ENCODE measurements at regions not wholly inside any gene's neighbourhood (a gene's known extent, or its start where the extent isn't known, plus 50 kb on each side); places are given as distances from the start of the nearest gene placed in this dataset.

- TF ChIP-seq CTCF (IDR thresholded peaks at IDR 0.05), result no peak
- Histone ChIP-seq H3K4me3 (no peak overlapping the region), H3K27ac (no peak overlapping the region), H3K9me3 (peaks cover 0 to 26% (median 16%) of the 10 kb centered on the region in 11 donors), H3K4me1 (peaks cover 0 to under 1% (median 0%) of the 10 kb centered on the region in 9 donors), H3K36me3 (no peaks in the 10 kb centered on the region), H3K27me3 (no peaks in the 10 kb centered on the region)
- intact Hi-C loops (cut with DNase I), result no loop called here
- ATAC-seq (no peak), DNase-seq (no peak)
Observed at GRCh38 chr5:159475026-159475425, 144.7 kb upstream of the IL12B start.

GRCh38 chr5:159478950-159479349, 148.7 kb upstream of the IL12B start:
- ATAC-seq (no peak), DNase-seq (no peak)
- no peak for TF ChIP-seq CTCF (IDR thresholded peaks at IDR 0.05)
- intact Hi-C loops (cut with DNase I), result no loop called here
- Histone ChIP-seq H3K27me3 (no peaks in the 10 kb centered on the region), H3K4me1 (no peaks in the 10 kb centered on the region), H3K9me3 (peaks cover 0 to 25% (median 16%) of the 10 kb centered on the region in 11 donors), H3K4me3 (no peak overlapping the region), H3K27ac (no peak overlapping the region), H3K36me3 (no peaks in the 10 kb centered on the region)
- WGBS, 2 donors, result 79 to 100% methylated on average over 1 of the region's 1 CpG

GRCh38 chr5:159480849-159481248, 150.6 kb upstream of the IL12B start:
- H3K27me3 ChIP-seq, result no peaks in the 10 kb centered on the region

GRCh38 chr5:159481751-159482150, 151.5 kb upstream of the IL12B start:
- TF ChIP-seq CTCF (IDR thresholded peaks at IDR 0.05), result no peak
- no peak for DNase-seq
- no peak overlapping the region for H3K27ac ChIP-seq
- no peak for ATAC-seq
- no peaks in the 10 kb centered on the region for H3K4me1 ChIP-seq
- 85 to 89% methylated on average over 1 of the region's 1 CpG for WGBS, 2 donors
- no peaks in the 10 kb centered on the region for H3K27me3 ChIP-seq
- H3K9me3 ChIP-seq, result peaks cover 0 to 5% (median 0%) of the 10 kb centered on the region in 11 donors
- H3K4me3 ChIP-seq, result no peak overlapping the region
- intact Hi-C loops (cut with DNase I), result no loop called here
- no peaks in the 10 kb centered on the region for H3K36me3 ChIP-seq

More at GRCh38 chr5:159480849-159481248, 150.6 kb upstream of the IL12B start:
- DNase-seq (no peak), ATAC-seq (no peak)
- Histone ChIP-seq H3K4me3 (no peak overlapping the region), H3K4me1 (no peaks in the 10 kb centered on the region), H3K27ac (no peak overlapping the region), H3K36me3 (no peaks in the 10 kb centered on the region), H3K9me3 (peaks cover 0 to 11% (median 0%) of the 10 kb centered on the region in 11 donors)
- TF ChIP-seq CTCF (IDR thresholded peaks at IDR 0.05), result no peak
- intact Hi-C loops (cut with DNase I), result no loop called here
- WGBS, 2 donors, result 90 to 93% methylated on average over 2 of the region's 2 CpGs

All from heart right ventricle (tissue), 16 donors.